Cerebellar cortex (tissue), 1 donor: ENCODE measurements at regions not wholly inside any gene's neighbourhood (a gene's known extent, or its start where the extent isn't known, plus 50 kb on each side); places are given as distances from the start of the nearest gene placed in this dataset.
"Not testable (repeated sequence)": the region's sequence is repeated elsewhere in the genome, so short reads cannot be mapped to it uniquely, and the experiment has no call there.

Experiments used
- DNase-seq: peaks from one replicate; pipeline ENCODE4 v3.0.0-alpha.2; 2015; ENCODE audit warnings: low spot score

- no peak for DNase-seq
These were observed 251.2 kb downstream of the PAPSS1 start for GRCh38 chr4:107468812-107469211.

GRCh38 chr4:107468156-107468555 is 251.9 kb downstream of the PAPSS1 start:
- no peak for DNase-seq

- no peak for DNase-seq
These were observed 252.6 kb downstream of the PAPSS1 start for GRCh38 chr4:107467461-107467860.

- DNase-seq, result no peak
These were observed 261.8 kb downstream of the PAPSS1 start for GRCh38 chr4:107458194-107458593.

GRCh38 chr4:107453987-107454386 is 266.0 kb downstream of the PAPSS1 start:
- no peak for DNase-seq

- DNase-seq, result no peak
These were observed 267.1 kb downstream of the PAPSS1 start for GRCh38 chr4:107452717-107453630.

GRCh38 chr4:107449611-107450369 is 270.2 kb downstream of the PAPSS1 start:
- no peak for DNase-seq

GRCh38 chr4:107442538-107443111 is 277.4 kb downstream of the PAPSS1 start:
- DNase-seq, result no peak

GRCh38 chr4:107439401-107439800 is 280.6 kb downstream of the PAPSS1 start:
- no peak for DNase-seq

GRCh38 chr4:107436471-107436870 is 283.6 kb downstream of the PAPSS1 start:
- DNase-seq, result not testable (repeated sequence)

GRCh38 chr4:107432451-107432850 is 287.6 kb downstream of the PAPSS1 start:
- no peak for DNase-seq

- no peak for DNase-seq
These were observed 296.2 kb downstream of the PAPSS1 start for GRCh38 chr4:107423677-107424405.

GRCh38 chr4:107419536-107419935 is 300.5 kb downstream of the PAPSS1 start:
- not testable (repeated sequence) for DNase-seq

- no peak for DNase-seq
These were observed 301.0 kb downstream of the PAPSS1 start for GRCh38 chr4:107419052-107419451.

GRCh38 chr4:107415490-107415889 is 304.5 kb downstream of the PAPSS1 start:
- not testable (repeated sequence) for DNase-seq

GRCh38 chr4:107409872-107410271 is 310.2 kb downstream of the PAPSS1 start:
- DNase-seq, result not testable (repeated sequence)

GRCh38 chr4:107408968-107409367 is 311.1 kb downstream of the PAPSS1 start:
- no peak for DNase-seq

GRCh38 chr4:107404591-107405300 is 315.3 kb downstream of the PAPSS1 start:
- DNase-seq, result no peak

GRCh38 chr4:107402291-107402690 is 317.7 kb downstream of the PAPSS1 start:
- no peak for DNase-seq

- no peak for DNase-seq
These were observed 327.1 kb downstream of the PAPSS1 start for GRCh38 chr4:107392951-107393350.

GRCh38 chr4:107392380-107392779 is 327.7 kb downstream of the PAPSS1 start:
- DNase-seq, result no peak
